ENCODE measurements at regions not wholly inside any gene's neighbourhood (a gene's known extent, or its start where the extent isn't known, plus 50 kb on each side); places are given as distances from the start of the nearest gene placed in this dataset.

DNA sequence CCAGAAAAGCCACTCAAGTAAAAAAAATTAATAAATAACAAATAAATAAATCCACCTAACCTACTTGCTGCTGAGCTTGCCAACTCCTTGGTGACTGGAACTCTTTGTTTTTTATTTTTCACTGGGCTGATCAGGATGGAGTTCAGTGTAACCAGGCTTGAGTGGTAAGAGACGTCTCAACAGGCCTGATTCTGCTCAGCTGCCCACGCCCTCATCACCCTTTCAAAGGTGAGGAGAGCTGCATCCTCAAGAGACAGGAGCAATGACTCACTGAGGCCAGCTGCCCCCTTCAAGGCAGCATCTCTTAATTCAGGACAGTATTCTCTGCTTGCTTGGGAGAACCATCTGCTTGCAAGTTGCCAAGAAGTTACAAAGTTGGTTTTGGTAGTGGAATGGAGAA is 111.9 kb upstream of the CPM start:
- H3K9me3 ChIP-seq (ENCODE audit: control insufficient read depth, insufficient read depth, low read depth, low read length) = no peaks in the 10 kb centered on the region
- TF ChIP-seq, protein P1, sequence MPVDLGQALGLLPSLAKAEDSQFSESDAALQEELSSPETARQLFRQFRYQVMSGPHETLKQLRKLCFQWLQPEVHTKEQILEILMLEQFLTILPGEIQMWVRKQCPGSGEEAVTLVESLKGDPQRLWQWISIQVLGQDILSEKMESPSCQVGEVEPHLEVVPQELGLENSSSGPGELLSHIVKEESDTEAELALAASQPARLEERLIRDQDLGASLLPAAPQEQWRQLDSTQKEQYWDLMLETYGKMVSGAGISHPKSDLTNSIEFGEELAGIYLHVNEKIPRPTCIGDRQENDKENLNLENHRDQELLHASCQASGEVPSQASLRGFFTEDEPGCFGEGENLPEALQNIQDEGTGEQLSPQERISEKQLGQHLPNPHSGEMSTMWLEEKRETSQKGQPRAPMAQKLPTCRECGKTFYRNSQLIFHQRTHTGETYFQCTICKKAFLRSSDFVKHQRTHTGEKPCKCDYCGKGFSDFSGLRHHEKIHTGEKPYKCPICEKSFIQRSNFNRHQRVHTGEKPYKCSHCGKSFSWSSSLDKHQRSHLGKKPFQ (tag by site-specific recombination; IDR thresholded peaks at IDR 0.05) = no peak
- TF ChIP-seq ZSCAN16 (tag by site-specific recombination; IDR thresholded peaks at IDR 0.05) (no peak), BCL11B (tag by site-specific recombination; IDR thresholded peaks at IDR 0.05; ENCODE audit: low read depth) (no peak), ZBTB21 (tag by site-specific recombination; IDR thresholded peaks at IDR 0.05) (no peak), ZNF449 (tag by site-specific recombination; IDR thresholded peaks at IDR 0.05) (no peak), ZNF19 (tag by site-specific recombination; IDR thresholded peaks at IDR 0.05; ENCODE audit: low read depth) (no peak), ZNF521 (tag by site-specific recombination; IDR thresholded peaks at IDR 0.05) (no peak), ZNF514 (tag by site-specific recombination; IDR thresholded peaks at IDR 0.05) (no peak), ZBTB26 (tag by site-specific recombination; optimal IDR thresholded peaks at IDR 0.05) (no peak), ZFP3 (tag by site-specific recombination; IDR thresholded peaks at IDR 0.05; ENCODE audit: low read depth) (no peak), ZNF148 (tag by site-specific recombination; IDR thresholded peaks at IDR 0.05; ENCODE audit: borderline replicate concordance) (no peak), ZBTB20 (tag by site-specific recombination; IDR thresholded peaks at IDR 0.05) (no peak), ZNF394 (tag by site-specific recombination; IDR thresholded peaks at IDR 0.05; ENCODE audit: borderline replicate concordance) (no peak)
- no peaks in the 10 kb centered on the region for H3K4me1 ChIP-seq (ENCODE audit: control insufficient read depth, insufficient read depth, low read length)
- ChIA-PET CTCF (interaction anchor here (0.7 kb wide), 1 partner anchor 64 kb away, joined by 3 read pairs; no protein-coding TSS in a partner anchor), POLR2A (no interaction called here)
- H3K4me3 ChIP-seq (ENCODE audit: low read depth, low read length) = no peak overlapping the region
- H3K27ac ChIP-seq (ENCODE audit: extremely low read depth, low read depth, low read length) = no peak overlapping the region
- no peaks in the 10 kb centered on the region for H3K36me3 ChIP-seq (ENCODE audit: control insufficient read depth in 2 of 2, insufficient read depth in 1 of 2, low read length in 2 of 2)

DNA sequence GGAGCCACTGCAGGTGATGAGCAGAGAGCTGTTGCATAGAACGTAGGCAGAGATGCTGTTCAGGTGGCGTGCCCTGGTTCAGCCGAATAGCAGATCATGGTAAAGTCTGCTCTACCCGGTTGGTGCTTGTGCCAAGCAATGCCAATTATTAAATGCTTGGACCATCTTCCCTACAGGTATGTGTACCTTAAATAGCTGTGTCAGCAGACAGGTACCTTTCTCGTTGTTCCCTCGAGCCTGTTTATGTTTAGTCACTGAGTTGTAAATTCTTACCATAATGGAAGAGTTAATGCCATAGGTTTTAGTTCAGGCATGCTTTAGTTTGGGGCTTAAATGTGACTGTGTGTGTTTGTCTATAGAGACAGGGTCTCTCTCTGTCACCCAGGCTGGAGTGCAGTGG is 112.5 kb upstream of the CPM start:
- Histone ChIP-seq H3K4me1 (ENCODE audit: control insufficient read depth, insufficient read depth, low read length) (no peaks in the 10 kb centered on the region), H3K27ac (ENCODE audit: extremely low read depth, low read depth, low read length) (no peak overlapping the region), H3K36me3 (ENCODE audit: control insufficient read depth in 2 of 2, insufficient read depth in 1 of 2, low read length in 2 of 2) (no peaks in the 10 kb centered on the region), H3K4me3 (ENCODE audit: low read depth, low read length) (no peak overlapping the region), H3K9me3 (ENCODE audit: control insufficient read depth, insufficient read depth, low read depth, low read length) (no peaks in the 10 kb centered on the region)
- ChIA-PET POLR2A (no interaction called here), CTCF (interaction anchor here (0.7 kb wide), 1 partner anchor 63 kb away, joined by 3 read pairs; no protein-coding TSS in a partner anchor)
- TF ChIP-seq ZNF10 (tag by site-specific recombination; IDR thresholded peaks at IDR 0.05) (no peak), BCL11B (tag by site-specific recombination; IDR thresholded peaks at IDR 0.05; ENCODE audit: low read depth) (no peak), TCF7L2 (IDR thresholded peaks at IDR 0.05; ENCODE audit: borderline replicate concordance, low read depth, low read length) (no peak), SETDB1 (IDR thresholded peaks at IDR 0.05; ENCODE audit: insufficient read length, low read length) (no peak), SCRT1 (tag by site-specific recombination; IDR thresholded peaks at IDR 0.05; ENCODE audit: borderline replicate concordance) (no peak), ZNF292 (tag by site-specific recombination; IDR thresholded peaks at IDR 0.05; ENCODE audit: borderline replicate concordance, low read depth) (no peak), ZNF138 (tag by site-specific recombination; IDR thresholded peaks at IDR 0.05; ENCODE audit: borderline replicate concordance) (no peak)
- TF ChIP-seq, protein P2, sequence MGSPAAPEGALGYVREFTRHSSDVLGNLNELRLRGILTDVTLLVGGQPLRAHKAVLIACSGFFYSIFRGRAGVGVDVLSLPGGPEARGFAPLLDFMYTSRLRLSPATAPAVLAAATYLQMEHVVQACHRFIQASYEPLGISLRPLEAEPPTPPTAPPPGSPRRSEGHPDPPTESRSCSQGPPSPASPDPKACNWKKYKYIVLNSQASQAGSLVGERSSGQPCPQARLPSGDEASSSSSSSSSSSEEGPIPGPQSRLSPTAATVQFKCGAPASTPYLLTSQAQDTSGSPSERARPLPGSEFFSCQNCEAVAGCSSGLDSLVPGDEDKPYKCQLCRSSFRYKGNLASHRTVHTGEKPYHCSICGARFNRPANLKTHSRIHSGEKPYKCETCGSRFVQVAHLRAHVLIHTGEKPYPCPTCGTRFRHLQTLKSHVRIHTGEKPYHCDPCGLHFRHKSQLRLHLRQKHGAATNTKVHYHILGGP (tag by site-specific recombination; IDR thresholded peaks at IDR 0.05) = no peak
- TF ChIP-seq, protein P3, sequence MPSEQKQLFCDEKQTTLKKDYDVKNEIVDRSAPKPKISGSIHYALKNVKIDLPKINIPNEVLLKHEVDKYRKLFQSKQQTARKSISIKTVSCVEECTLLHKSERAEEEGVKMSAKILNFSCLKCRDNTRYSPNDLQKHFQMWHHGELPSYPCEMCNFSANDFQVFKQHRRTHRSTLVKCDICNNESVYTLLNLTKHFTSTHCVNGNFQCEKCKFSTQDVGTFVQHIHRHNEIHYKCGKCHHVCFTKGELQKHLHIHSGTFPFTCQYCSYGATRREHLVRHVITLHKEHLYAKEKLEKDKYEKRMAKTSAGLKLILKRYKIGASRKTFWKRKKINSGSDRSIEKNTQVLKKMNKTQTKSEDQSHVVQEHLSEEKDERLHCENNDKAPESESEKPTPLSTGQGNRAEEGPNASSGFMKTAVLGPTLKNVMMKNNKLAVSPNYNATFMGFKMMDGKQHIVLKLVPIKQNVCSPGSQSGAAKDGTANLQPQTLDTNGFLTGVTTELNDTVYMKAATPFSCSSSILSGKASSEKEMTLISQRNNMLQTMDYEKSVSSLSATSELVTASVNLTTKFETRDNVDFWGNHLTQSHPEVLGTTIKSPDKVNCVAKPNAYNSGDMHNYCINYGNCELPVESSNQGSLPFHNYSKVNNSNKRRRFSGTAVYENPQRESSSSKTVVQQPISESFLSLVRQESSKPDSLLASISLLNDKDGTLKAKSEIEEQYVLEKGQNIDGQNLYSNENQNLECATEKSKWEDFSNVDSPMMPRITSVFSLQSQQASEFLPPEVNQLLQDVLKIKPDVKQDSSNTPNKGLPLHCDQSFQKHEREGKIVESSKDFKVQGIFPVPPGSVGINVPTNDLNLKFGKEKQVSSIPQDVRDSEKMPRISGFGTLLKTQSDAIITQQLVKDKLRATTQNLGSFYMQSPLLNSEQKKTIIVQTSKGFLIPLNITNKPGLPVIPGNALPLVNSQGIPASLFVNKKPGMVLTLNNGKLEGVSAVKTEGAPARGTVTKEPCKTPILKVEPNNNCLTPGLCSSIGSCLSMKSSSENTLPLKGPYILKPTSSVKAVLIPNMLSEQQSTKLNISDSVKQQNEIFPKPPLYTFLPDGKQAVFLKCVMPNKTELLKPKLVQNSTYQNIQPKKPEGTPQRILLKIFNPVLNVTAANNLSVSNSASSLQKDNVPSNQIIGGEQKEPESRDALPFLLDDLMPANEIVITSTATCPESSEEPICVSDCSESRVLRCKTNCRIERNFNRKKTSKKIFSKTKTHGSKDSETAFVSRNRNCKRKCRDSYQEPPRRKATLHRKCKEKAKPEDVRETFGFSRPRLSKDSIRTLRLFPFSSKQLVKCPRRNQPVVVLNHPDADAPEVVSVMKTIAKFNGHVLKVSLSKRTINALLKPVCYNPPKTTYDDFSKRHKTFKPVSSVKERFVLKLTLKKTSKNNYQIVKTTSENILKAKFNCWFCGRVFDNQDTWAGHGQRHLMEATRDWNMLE (tag by site-specific recombination; conservative IDR thresholded peaks at IDR 0.05; ENCODE audit: low read depth) = no peak

Data from HEK293 (cell line).